ENCODE measurements at regions not wholly inside any gene's neighbourhood (a gene's known extent, or its start where the extent isn't known, plus 50 kb on each side); places are given as distances from the start of the nearest gene placed in this dataset.

DNA sequence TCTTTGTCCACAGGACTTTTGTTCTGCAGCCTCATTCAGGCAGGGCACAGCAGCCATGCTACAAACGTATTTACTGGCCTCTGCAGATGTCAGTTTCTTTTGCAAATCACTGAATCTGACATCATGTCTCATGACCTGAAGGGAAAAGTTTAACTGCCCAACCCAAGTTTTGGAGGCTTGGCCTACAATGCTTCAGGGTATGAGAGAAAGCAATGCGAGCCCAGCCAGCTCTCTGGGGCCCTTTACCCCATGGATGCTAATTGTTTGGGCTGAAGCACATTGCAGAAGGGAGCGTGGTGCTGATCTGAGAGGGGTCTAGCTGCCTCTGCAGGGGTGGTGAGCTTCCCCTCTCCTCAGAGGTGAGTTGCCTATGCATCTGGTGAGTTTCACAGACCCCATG lies 179.9 kb upstream of the CXCL12 start:
- TF ChIP-seq, protein P1, sequence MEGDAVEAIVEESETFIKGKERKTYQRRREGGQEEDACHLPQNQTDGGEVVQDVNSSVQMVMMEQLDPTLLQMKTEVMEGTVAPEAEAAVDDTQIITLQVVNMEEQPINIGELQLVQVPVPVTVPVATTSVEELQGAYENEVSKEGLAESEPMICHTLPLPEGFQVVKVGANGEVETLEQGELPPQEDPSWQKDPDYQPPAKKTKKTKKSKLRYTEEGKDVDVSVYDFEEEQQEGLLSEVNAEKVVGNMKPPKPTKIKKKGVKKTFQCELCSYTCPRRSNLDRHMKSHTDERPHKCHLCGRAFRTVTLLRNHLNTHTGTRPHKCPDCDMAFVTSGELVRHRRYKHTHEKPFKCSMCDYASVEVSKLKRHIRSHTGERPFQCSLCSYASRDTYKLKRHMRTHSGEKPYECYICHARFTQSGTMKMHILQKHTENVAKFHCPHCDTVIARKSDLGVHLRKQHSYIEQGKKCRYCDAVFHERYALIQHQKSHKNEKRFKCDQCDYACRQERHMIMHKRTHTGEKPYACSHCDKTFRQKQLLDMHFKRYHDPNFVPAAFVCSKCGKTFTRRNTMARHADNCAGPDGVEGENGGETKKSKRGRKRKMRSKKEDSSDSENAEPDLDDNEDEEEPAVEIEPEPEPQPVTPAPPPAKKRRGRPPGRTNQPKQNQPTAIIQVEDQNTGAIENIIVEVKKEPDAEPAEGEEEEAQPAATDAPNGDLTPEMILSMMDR (conservative IDR thresholded peaks at IDR 0.05) = no peak
- TF ChIP-seq EZH2 (IDR thresholded peaks at IDR 0.05; ENCODE audit: low read depth) = no peak

Measured in PC-9 (cell line).